TTC549 (cell line): ENCODE measurements at regions not wholly inside any gene's neighbourhood (a gene's known extent, or its start where the extent isn't known, plus 50 kb on each side); places are given as distances from the start of the nearest gene placed in this dataset.
"Not testable (repeated sequence)": the region's sequence is repeated elsewhere in the genome, so short reads cannot be mapped to it uniquely, and the experiment has no call there.

ENCODE experiments used
- FAIRE-seq: peaks from 2 replicates; lab custom pipeline; 2012; peaks lifted over from hg19 to GRCh38; lab: Jason Lieb, UNC

GRCh38 chr5:117792476-117792875 lies 1195.9 kb downstream of the DTWD2 start:
- no peak for FAIRE-seq

DNA sequence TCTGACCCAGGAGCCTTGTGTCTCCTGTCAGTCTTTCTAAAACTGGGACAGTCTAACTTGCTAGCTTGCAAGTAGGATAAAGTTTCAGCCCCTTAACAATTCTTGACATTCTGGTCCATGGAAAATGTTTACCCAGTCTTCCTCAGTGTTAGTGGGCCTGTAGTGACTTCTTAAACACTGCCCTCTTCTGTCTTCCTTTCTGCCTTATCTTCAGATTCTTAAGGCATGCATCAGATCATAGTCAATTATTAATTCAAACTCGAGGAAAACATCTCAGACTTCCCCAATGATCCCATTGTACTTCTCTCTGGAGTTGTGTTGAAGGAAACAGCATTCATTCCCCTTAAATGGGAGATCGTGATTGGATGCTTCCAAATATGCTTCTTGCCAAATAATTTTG lies 1199.8 kb downstream of the DTWD2 start:
- FAIRE-seq, result no peak

DNA sequence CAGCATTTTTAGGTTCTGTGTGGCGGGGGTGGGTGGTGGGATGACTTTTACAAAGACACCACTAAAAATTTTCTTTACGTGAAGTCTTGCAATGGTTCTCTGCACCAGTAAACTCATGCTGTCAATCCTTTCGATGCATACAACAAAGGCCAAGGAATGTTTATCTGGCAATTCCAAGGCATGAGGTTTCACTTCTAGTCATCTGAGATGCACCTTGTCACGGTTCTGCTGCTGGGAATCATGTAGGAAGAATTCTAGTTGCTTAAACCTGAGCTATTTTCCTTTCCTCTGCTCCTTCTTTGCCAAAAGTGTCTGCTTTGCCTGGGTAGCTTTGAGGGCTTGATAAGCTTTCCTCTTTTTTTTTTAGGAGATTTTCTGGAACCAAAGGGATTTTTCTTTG lies 1204.5 kb upstream of the SEMA6A start:
- no peak for FAIRE-seq

GRCh38 chr5:117776977-117777376 lies 1202.4 kb upstream of the SEMA6A start:
- FAIRE-seq, result no peak

DNA sequence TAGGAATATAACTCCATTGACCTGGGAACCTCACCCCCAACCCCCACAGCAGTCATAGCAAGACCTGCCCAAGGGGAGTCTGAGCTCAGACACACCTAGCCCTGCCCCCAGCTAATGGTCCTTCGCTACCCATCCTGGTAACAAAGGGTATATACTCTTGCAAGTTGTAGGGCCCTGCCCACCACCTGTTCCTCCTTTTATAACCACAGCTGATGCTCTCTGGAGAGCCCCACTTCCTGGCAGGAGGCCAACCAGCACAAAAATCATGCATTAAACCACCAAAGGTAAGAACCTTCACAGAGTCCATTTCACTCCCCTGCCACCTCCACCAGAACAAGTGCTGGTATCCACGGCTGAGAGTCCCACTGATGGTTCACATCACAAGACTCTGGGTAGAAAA lies 1195.3 kb upstream of the SEMA6A start:
- no peak for FAIRE-seq

- no peak for FAIRE-seq
Observed at GRCh38 chr5:117763271-117763670, 1188.6 kb upstream of the SEMA6A start.

- no peak for FAIRE-seq
Observed at GRCh38 chr5:117761186-117761585, 1186.6 kb upstream of the SEMA6A start.

DNA sequence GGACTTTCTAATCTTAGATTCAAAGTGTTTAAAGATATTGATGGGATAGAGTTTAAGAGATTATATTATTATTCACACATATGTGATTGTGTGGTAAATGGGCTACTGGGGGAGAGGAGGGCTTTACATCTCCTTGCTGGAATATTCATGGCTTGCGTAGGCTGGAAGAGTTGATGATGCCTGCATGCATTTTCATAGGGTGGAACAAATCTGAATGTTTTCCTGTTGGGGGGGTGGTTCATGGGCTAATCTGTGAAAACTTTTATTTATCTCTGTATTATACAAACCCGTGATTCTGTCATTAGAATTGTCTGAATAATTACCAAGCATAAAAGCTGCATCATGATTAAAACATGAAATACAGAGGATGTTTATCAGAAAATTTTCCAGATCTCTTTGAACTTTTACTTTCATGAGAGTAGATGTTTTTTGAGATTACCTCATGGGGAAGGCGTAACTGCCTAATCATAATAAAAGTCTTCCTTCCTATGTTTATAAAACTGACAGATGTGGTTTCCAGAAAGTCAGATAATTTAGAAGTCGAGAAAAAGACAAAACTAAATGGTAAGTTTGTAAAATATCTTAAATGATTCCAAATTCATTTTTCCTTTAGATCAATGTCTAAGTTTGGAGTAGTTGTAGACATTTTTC lies 1185.4 kb upstream of the SEMA6A start:
- FAIRE-seq, result no peak

- FAIRE-seq, result no peak
Observed at GRCh38 chr5:117752403-117752802, 1177.8 kb upstream of the SEMA6A start.

DNA sequence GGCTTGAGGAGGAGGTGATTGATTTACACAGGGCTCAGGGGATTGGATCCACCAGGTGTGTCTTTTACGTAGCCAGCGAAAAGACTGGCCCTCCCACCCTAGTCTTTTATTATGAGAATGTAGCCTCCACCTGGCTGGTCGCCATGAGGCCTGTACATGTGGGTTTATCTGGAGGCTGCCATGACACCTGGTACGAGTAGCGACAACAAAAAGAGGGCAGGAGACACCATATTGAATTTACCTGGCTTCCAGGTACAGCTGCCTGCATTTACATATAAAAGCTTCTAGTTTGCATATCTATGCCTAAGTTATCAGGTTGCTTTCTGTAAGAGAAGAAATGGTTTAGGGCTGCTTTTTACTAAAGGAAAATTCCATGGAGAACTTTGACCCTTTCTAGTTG lies 1173.7 kb upstream of the SEMA6A start:
- no peak for FAIRE-seq

- FAIRE-seq, result no peak
Observed at GRCh38 chr5:117743337-117743736, 1168.7 kb upstream of the SEMA6A start.

- no peak for FAIRE-seq
Observed at GRCh38 chr5:117741655-117742206, 1167.1 kb upstream of the SEMA6A start.

GRCh38 chr5:117740268-117740667 lies 1165.6 kb upstream of the SEMA6A start:
- FAIRE-seq, result no peak

- FAIRE-seq, result no peak
Observed at GRCh38 chr5:117738571-117738970, 1163.9 kb upstream of the SEMA6A start.

- no peak for FAIRE-seq
Observed at GRCh38 chr5:117736698-117737097, 1162.1 kb upstream of the SEMA6A start.

DNA sequence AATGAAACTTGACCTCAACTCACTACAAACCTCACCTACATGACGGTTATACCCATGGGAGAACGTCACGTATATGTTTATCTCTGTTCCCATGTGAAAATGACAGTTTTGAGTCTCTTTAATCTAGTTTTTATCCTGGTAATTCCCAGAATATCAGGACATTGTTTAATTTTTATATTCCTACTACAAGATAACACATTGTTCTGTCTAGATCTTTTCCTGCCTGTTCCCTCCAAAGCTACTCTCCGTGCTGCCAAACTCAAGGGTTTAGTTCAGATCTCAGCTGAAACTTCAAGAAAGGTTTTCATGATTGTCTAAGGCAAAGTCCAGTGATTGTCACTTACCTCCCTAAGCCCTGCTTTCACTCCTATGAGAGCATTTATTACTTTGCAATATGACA lies 1159.4 kb upstream of the SEMA6A start:
- FAIRE-seq, result no peak

DNA sequence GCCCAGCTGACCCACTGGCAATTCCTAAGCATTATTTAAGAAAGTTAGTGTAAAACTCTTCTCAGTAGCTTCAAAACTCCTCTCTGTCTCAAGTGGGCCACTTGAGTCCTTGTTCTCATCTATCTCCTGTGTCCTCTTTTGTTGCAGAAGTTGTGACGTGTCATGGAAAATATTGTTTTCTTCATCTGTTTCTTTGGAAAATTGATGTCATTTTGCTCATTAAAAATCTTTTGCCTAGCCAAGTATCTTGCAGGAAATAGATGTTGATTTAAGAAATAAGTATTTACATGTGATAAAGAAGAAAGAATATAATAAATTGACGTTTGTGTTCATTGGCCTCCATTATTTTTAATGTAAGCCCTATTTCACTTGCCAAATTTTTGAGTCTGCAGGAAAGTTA lies 1158.4 kb upstream of the SEMA6A start:
- no peak for FAIRE-seq

- FAIRE-seq, result no peak
Observed at GRCh38 chr5:117732264-117732663, 1157.6 kb upstream of the SEMA6A start.

- FAIRE-seq, result no peak
Observed at GRCh38 chr5:117731446-117731845, 1156.8 kb upstream of the SEMA6A start.

GRCh38 chr5:117720784-117721183 lies 1146.2 kb upstream of the SEMA6A start:
- not testable (repeated sequence) for FAIRE-seq

DNA sequence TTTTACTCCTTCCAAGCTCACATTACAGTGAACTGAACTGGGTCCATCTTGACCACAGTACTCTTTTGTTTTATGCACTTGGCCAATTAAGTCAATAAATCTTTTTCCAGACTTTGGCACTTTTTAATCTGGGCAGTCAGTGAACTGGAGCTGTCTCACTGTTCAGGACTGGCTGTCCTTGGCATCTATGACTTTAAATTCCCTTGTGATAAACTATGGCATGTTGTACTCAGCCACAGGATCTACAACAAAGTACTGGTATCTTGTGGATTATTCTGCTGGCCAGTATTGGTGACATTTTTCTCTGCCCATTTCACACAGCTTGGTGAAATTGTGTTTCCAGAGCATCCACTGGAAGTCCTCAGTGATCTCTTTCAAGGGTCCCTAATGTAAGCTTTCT lies 1144.8 kb upstream of the SEMA6A start:
- FAIRE-seq, result no peak

GRCh38 chr5:117713585-117714198 lies 1139.1 kb upstream of the SEMA6A start:
- FAIRE-seq, result no peak

DNA sequence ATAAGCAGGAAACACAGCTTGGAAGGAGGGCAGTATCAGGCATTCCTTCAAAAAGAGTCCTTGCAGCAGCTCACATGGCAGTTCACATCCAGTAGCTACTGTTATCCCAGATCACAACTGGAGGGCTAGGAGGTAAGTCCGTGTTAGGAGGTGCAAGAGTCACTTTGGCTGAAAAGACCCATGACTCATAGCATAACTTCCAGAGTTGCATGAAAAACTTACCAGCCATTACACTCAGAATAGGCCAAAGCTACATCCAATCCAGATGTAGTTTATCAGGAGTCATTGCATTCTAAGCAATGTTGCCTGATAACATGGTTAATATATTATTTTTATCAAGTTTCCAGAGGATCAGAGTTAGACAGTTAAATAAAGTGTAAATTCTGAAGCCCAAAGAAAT lies 1126.4 kb upstream of the SEMA6A start:
- no peak for FAIRE-seq

DNA sequence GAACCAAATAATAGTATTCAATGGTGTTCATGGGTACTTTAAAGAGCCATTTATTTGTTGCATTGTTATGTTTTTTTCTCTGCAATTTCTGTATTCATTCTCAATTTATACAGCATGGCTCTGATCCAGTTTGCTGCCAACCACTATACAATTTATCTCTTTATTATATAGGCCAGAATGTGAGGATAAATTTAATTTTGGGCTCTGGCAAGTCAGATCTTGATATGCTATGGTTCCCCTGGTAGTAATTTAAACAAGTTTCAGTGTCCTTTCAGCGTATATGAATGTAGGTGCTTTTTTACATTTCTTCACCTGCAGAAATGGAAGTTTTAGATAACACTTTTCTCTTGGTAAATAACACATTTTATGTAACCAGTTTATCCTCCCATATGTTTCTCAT lies 1118.0 kb upstream of the SEMA6A start:
- FAIRE-seq, result no peak
